DOHH2 (cell line): ENCODE measurements at regions not wholly inside any gene's neighbourhood (a gene's known extent, or its start where the extent isn't known, plus 50 kb on each side); places are given as distances from the start of the nearest gene placed in this dataset.

Experiments
- H3F3A ChIP-seq: fragments of 200-600 bp; sonication (generic), shearing (Covaris generic); 2 replicates; pipeline ENCODE4 v1.6.0; 2016; ENCODE audit warnings: antibody characterized with exemption, mild to moderate bottlenecking; ENCODE audit not compliant: control insufficient read depth, insufficient read depth
- H3K27ac ChIP-seq: fragments of 200-600 bp; sonication (generic); 2 replicates; pipeline ENCODE4 v1.5.1; 2014; ENCODE audit warnings: low read depth, mild to moderate bottlenecking, low read length, moderate library complexity
- H3K27me3 ChIP-seq: fragments of 200-600 bp; sonication (generic); 2 replicates; pipeline ENCODE4 v1.6.1; 2014; ENCODE audit warnings: mild to moderate bottlenecking, low read length, mixed read lengths; ENCODE audit not compliant: control insufficient read depth
- H3K36me3 ChIP-seq: fragments of 200-600 bp; sonication (generic); 2 replicates; pipeline ENCODE4 v1.6.1; 2014; ENCODE audit warnings: mild to moderate bottlenecking, low read length, moderate library complexity, mixed read lengths; ENCODE audit not compliant: control insufficient read depth
- H3K4me1 ChIP-seq: fragments of 200-600 bp; sonication (generic); 2 replicates; pipeline ENCODE4 v1.6.1; 2014; ENCODE audit warnings: mild to moderate bottlenecking, low read length, mixed read lengths; ENCODE audit not compliant: control insufficient read depth
- H3K4me2 ChIP-seq: fragments of 200-600 bp; sonication (generic); 2 replicates; pipeline ENCODE4 v1.6.0; 2014; ENCODE audit warnings: mild to moderate bottlenecking, low read length, moderate library complexity
- H3K4me3 ChIP-seq: fragments of 200-600 bp; sonication (generic); 2 replicates; pipeline ENCODE4 v1.5.1; 2014; ENCODE audit warnings: mild to moderate bottlenecking, low read length, mixed read lengths
- H3K79me2 ChIP-seq: fragments of 200-600 bp; sonication (generic); 2 replicates; pipeline ENCODE4 v1.6.1; 2014; ENCODE audit warnings: mild to moderate bottlenecking, low read length, mixed read lengths; ENCODE audit not compliant: control insufficient read depth
- H3K9me2 ChIP-seq: fragments of 200-600 bp; sonication (generic); replicated peaks from 2 replicates; pipeline ENCODE4 v1.6.1; 2014; ENCODE audit warnings: mild to moderate bottlenecking, low read length, mixed read lengths; ENCODE audit not compliant: control insufficient read depth
- H3K9me3 ChIP-seq: fragments of 200-600 bp; sonication (generic); 2 replicates; pipeline ENCODE4 v1.6.1; 2014; ENCODE audit warnings: antibody characterized with exemption, low read length, mixed read lengths; ENCODE audit not compliant: control insufficient read depth, insufficient read depth
- H4K20me1 ChIP-seq: fragments of 200-600 bp; sonication (generic); 2 replicates; pipeline ENCODE4 v1.6.0; 2014; ENCODE audit warnings: low read depth, mild to moderate bottlenecking, antibody characterized with exemption, low read length, moderate library complexity; ENCODE audit not compliant: control insufficient read depth, insufficient read depth
- CTCF ChIP-seq: fragments of 200-600 bp; sonication (generic); IDR thresholded peaks from one replicate; pipeline ENCODE4 v1.5.1; 2014; ENCODE audit warnings: antibody characterized with exemption, mild to moderate bottlenecking, low read depth, low read length; ENCODE audit not compliant: poor library complexity, severe bottlenecking
- EZH2phosphoT487 ChIP-seq: fragments of 200-600 bp; sonication (generic); IDR thresholded peaks from 2 replicates; pipeline ENCODE4 v1.6.1; 2017; ENCODE audit warnings: borderline replicate concordance, mild to moderate bottlenecking, antibody characterized with exemption, low read length, moderate library complexity, mixed read lengths

GRCh38 chr10:70952921-70953320 is 64.6 kb upstream of the PCBD1 start:
- Histone ChIP-seq H3K4me3 (no peak overlapping the region), H3F3A (no peaks in the 10 kb centered on the region), H4K20me1 (no peaks in the 10 kb centered on the region), H3K79me2 (no peaks in the 10 kb centered on the region), H3K4me1 (no peaks in the 10 kb centered on the region), H3K9me3 (no peaks in the 10 kb centered on the region), H3K27me3 (peaks cover 6% of the 10 kb centered on the region; the same call in 1 of the 2 replicates), H3K27ac (no peak overlapping the region), H3K36me3 (no peaks in the 10 kb centered on the region), H3K9me2 (no peaks in the 10 kb centered on the region), H3K4me2 (no peak overlapping the region)
- TF ChIP-seq EZH2phosphoT487 = no peak
- no peak for TF ChIP-seq CTCF

- peaks cover 6% of the 10 kb centered on the region; the same call in 1 of the 2 replicates for H3K27me3 ChIP-seq
These were observed 66.2 kb upstream of the PCBD1 start for GRCh38 chr10:70954381-70955176.

GRCh38 chr10:70956029-70956759 is 67.8 kb upstream of the PCBD1 start:
- Histone ChIP-seq H4K20me1 (no peaks in the 10 kb centered on the region), H3K27me3 (peaks cover 6% of the 10 kb centered on the region; the same call in 1 of the 2 replicates), H3K9me2 (no peaks in the 10 kb centered on the region), H3K36me3 (no peaks in the 10 kb centered on the region), H3K4me2 (no peak overlapping the region), H3K79me2 (no peaks in the 10 kb centered on the region), H3K4me3 (no peak overlapping the region), H3K4me1 (no peaks in the 10 kb centered on the region), H3K27ac (no peak overlapping the region), H3F3A (no peaks in the 10 kb centered on the region), H3K9me3 (no peaks in the 10 kb centered on the region)
- no peak for TF ChIP-seq EZH2phosphoT487
- peak; percentile 24 for TF ChIP-seq CTCF

More at GRCh38 chr10:70954381-70955176, 66.2 kb upstream of the PCBD1 start:
- Histone ChIP-seq H3K27ac (no peak overlapping the region), H3K9me2 (no peaks in the 10 kb centered on the region), H3K4me2 (no peak overlapping the region), H3K4me3 (no peak overlapping the region), H3F3A (no peaks in the 10 kb centered on the region), H3K79me2 (no peaks in the 10 kb centered on the region), H3K9me3 (no peaks in the 10 kb centered on the region), H3K36me3 (no peaks in the 10 kb centered on the region), H4K20me1 (no peaks in the 10 kb centered on the region), H3K4me1 (no peaks in the 10 kb centered on the region)
- TF ChIP-seq CTCF (no peak), EZH2phosphoT487 (no peak)
